Cardiac fibroblast (primary cell): ENCODE measurements at regions not wholly inside any gene's neighbourhood (a gene's known extent, or its start where the extent isn't known, plus 50 kb on each side); places are given as distances from the start of the nearest gene placed in this dataset.
A peak's percentile ranks its signal among the peaks of the same experiment; 100 is the strongest.
"Not testable (repeated sequence)": the region's sequence is repeated elsewhere in the genome, so short reads cannot be mapped to it uniquely, and the experiment has no call there.

Experiments
- DNase-seq, 2 donors: peaks; one replicate each; pipeline versions ENCODE4 v3.0.0 to v3.0.0-alpha.2; 2010; ENCODE audit warnings: low read depth in 2 of 2
- H3K4me3 ChIP-seq, 2 donors: replicated peaks in 1 of 2; 1 replicate in 1 of 2; 2 replicates in 1 of 2; pipeline ENCODE4 v1.5.1; 2011; ENCODE audit warnings: low read depth in 2 of 2, low read length in 2 of 2, mild to moderate bottlenecking in 2 of 2, moderate library complexity in 1 of 2
- TF ChIP-seq, protein P1 (sequence below): IDR thresholded peaks from one replicate; pipeline ENCODE4 v1.5.1; 2011; ENCODE audit warnings: low read depth, mild to moderate bottlenecking, low read length, inconsistent platforms

DNA sequence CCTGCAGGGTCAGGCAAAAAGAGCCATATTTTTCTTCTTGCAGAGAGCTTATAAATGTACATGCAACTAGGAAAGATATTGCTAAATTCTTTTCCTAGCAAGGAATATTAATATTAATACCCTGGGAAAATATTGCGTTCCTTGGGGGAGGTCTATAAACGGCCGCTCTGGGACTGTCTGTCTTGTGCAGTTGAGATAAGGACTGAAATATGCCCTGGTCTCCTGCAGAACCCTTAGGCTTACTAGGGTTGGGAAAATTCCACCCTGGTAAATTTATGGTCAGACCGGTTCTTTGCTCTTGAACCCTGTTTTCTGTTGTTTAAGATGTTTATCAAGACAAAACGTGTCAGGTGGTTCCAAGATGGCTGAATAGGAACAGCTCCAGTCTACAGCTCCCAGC lies 121.3 kb upstream of the CARMIL1 start:
- no peak overlapping the region for H3K4me3 ChIP-seq
- TF ChIP-seq, protein P1, sequence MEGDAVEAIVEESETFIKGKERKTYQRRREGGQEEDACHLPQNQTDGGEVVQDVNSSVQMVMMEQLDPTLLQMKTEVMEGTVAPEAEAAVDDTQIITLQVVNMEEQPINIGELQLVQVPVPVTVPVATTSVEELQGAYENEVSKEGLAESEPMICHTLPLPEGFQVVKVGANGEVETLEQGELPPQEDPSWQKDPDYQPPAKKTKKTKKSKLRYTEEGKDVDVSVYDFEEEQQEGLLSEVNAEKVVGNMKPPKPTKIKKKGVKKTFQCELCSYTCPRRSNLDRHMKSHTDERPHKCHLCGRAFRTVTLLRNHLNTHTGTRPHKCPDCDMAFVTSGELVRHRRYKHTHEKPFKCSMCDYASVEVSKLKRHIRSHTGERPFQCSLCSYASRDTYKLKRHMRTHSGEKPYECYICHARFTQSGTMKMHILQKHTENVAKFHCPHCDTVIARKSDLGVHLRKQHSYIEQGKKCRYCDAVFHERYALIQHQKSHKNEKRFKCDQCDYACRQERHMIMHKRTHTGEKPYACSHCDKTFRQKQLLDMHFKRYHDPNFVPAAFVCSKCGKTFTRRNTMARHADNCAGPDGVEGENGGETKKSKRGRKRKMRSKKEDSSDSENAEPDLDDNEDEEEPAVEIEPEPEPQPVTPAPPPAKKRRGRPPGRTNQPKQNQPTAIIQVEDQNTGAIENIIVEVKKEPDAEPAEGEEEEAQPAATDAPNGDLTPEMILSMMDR, result no peak
- DNase-seq, result no peak

DNA sequence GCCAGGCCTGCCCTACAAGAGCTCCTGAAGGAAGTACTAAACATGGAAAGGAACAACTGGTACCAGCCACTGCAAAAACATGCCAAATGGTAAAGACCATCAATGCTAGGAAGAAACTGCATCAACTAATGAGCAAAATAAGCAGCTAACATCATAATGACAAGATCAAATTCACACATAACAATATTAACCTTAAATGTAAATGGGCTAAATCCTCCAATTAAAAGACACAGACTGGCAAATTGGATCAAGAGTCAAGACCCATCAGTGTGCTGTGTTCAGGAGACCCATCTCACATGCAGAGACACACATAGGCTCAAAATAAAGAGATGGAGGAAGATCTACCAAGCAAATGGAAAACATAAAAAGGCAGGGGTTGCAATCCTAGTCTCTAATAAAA lies 119.0 kb upstream of the CARMIL1 start:
- not testable (repeated sequence) for DNase-seq, H3K4me3 ChIP-seq

DNA sequence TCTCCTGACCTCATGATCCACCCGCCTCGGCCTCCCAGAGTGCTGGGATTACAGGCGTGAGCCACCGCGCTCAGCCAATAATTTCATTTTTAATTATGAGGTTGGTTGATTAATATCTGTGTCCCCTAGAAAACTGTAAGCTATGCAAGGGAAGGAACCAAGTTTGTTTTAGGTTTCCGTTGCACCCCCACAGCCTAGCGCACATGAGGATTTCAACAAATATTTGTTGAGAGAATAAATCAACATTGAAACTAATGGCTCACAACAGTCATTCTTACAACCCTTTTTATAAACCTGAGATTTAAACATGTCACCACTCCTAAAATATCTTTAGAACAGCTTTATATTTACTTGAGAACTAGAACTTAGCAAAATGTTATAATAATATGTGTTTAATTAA lies 114.0 kb upstream of the CARMIL1 start:
- peak overlapping the region in 1 of 2 donors; percentile 9 for H3K4me3 ChIP-seq
- DNase-seq, result no peak
- TF ChIP-seq, protein P1, result no peak

DNA sequence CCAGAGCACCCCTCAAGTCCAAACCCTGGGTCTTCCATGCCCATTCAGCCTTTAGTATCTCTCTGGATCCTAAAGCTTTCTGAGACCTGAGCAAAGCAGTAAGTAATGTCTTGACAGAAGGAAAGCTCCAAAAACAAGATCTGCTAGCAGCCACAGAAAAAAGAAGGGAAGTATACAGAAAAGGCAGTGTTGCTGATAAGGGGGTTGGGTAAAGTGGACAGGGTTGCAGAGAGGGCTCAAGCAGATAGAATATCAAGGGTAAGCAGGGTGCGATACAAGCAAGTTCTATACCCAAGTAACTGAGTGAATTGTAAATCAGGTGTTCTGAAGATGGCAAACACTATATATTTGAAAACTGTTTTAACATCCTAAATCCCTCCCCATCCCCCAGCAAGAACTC lies 113.4 kb upstream of the CARMIL1 start:
- TF ChIP-seq, protein P1, result no peak
- peak overlapping the region in 1 of 2 donors; percentile 9 for H3K4me3 ChIP-seq
- no peak for DNase-seq

DNA sequence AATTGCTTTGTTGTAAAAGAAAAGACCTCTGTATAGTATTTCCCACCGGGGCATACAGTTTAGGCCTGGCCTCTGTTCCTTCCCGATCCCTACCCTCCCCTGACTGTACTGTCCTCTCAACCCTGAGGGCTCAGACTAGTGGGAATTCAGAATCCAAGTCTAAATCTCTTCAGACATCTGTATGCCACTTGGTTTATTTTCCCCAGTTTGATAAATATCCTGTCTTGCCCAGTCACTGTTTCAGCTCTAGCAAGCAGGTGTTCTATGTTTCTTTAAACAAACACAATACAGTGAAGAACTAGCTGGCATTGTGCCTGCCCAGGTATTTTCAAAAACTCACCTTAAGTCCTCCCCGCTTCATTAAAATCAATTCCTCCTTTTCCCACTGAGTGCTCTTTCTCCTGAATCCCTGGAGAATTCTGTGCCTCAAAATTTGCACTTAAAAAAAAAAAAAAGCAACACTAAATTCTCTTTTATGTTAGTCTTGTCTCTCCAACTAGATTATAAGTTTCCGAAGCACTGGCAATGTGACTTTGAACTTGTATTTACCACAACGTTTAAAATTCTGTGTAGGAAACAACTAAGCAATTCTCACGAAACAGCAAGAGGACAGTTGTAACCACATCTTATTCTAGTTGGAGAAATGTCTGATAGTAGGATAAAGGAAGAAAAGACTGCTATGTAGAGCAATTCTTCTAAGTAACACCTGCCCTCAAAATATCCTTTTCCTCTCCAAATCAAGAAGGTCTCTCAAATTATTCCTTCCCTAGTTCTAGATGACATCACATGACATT lies 112.0 kb upstream of the CARMIL1 start:
- TF ChIP-seq, protein P1, result no peak
- H3K4me3 ChIP-seq, result no peak overlapping the region
- DNase-seq, result no peak

DNA sequence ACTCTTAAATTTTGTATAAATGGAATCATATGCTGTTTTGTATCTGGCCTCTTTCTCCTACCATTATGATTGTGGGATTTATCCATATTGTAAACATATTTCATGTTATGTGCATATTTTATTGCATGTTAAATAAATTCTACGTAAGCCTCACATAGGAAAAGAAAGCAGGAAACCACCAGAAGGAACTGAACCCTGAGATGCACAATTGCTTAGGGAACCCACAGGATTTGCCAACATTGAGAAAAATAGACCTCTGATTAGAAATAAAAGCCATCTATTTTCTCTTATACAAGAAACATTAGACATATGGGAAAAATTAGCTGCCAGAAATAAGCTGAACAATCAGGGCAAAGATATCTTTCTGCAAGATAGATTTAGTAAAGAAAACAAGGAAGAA lies 111.2 kb upstream of the CARMIL1 start:
- H3K4me3 ChIP-seq, result no peak overlapping the region
- TF ChIP-seq, protein P1, result no peak
- DNase-seq, result no peak

DNA sequence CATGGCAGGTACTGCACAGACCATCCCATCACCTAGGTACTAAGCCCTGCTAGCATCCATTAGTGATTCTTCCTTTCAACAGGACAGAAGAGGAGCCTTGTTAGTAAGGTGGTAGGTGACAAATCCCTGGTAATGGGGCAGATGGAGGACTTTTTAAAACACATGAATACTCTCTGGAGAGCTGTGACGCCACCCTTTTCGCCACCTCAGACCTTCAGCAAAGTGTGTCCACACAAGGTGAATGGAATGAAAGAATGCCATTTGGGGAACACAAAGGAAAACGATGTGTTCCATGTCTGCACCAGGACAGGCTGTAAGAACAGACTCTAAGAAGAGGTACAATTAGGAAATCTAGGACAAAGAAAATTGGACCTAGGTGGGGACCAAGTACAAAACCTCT lies 110.5 kb upstream of the CARMIL1 start:
- no peak for DNase-seq
- TF ChIP-seq, protein P1, result no peak
- H3K4me3 ChIP-seq, result no peak overlapping the region
